Peyer's patch (tissue), 4 donors: ENCODE measurements at regions not wholly inside any gene's neighbourhood (a gene's known extent, or its start where the extent isn't known, plus 50 kb on each side); places are given as distances from the start of the nearest gene placed in this dataset.

Experiments
- DNase-seq, 3 donors: peaks; one replicate each; pipeline ENCODE4 v3.0.0-alpha.2; 2017 to 2019
- H3K27ac ChIP-seq, 4 donors: fragments of 200-600 bp; sonication (generic); one replicate each; pipeline ENCODE4 v1.5.1; 2016 to 2019
- H3K27me3 ChIP-seq, 2 donors: fragments of 200-600 bp; sonication (generic); one replicate each; pipeline ENCODE4 v1.5.1; 2019
- H3K36me3 ChIP-seq, 3 donors: fragments of 200-600 bp; sonication (generic); one replicate each; pipeline ENCODE4 v1.5.1; 2016 to 2019
- H3K4me1 ChIP-seq, 4 donors: fragments of 200-600 bp; sonication (generic); one replicate each; pipeline ENCODE4 v1.5.1; 2016 to 2019
- H3K4me3 ChIP-seq, 4 donors: fragments of 200-600 bp; sonication (generic); 1 replicate in 3 of 4; 2 replicates in 1 of 4; pipeline ENCODE4 v1.5.1; 2016 to 2019; ENCODE audit warnings: mild to moderate bottlenecking in 1 of 4
- H3K9me3 ChIP-seq, 4 donors: fragments of 200-600 bp; sonication (generic); one replicate each; pipeline ENCODE4 v1.5.1; 2016 to 2019; ENCODE audit warnings: mild to moderate bottlenecking in 1 of 4
- POLR2A ChIP-seq, 2 donors: fragments of 450-650 bp; IDR thresholded peaks; one replicate each; pipeline ENCODE4 v1.5.1; 2017; ENCODE audit warnings: antibody characterized with exemption in 2 of 2, mild to moderate bottlenecking in 2 of 2, moderate library complexity in 2 of 2
- TF ChIP-seq, protein P1 (sequence below), 6 experiments: fragments of 450-650 bp in 4 of 6; fragments of 200-600 bp in 2 of 6; sonication (generic) in 1 of 6; IDR thresholded peaks; one replicate each; pipeline ENCODE4 v1.5.1; 2017 to 2019; ENCODE audit warnings: antibody characterized with exemption in 6 of 6, mild to moderate bottlenecking in 3 of 6, moderate library complexity in 1 of 6

- Histone ChIP-seq H3K27ac (no peak overlapping the region), H3K36me3 (no peaks in the 10 kb centered on the region), H3K4me1 (no peaks in the 10 kb centered on the region), H3K27me3 (no peaks in the 10 kb centered on the region), H3K9me3 (no peaks in the 10 kb centered on the region), H3K4me3 (no peak overlapping the region)
- no peak for DNase-seq
- TF ChIP-seq, protein P1, sequence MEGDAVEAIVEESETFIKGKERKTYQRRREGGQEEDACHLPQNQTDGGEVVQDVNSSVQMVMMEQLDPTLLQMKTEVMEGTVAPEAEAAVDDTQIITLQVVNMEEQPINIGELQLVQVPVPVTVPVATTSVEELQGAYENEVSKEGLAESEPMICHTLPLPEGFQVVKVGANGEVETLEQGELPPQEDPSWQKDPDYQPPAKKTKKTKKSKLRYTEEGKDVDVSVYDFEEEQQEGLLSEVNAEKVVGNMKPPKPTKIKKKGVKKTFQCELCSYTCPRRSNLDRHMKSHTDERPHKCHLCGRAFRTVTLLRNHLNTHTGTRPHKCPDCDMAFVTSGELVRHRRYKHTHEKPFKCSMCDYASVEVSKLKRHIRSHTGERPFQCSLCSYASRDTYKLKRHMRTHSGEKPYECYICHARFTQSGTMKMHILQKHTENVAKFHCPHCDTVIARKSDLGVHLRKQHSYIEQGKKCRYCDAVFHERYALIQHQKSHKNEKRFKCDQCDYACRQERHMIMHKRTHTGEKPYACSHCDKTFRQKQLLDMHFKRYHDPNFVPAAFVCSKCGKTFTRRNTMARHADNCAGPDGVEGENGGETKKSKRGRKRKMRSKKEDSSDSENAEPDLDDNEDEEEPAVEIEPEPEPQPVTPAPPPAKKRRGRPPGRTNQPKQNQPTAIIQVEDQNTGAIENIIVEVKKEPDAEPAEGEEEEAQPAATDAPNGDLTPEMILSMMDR (IDR thresholded peaks at IDR 0.05): no peak
- TF ChIP-seq POLR2A (IDR thresholded peaks at IDR 0.05): no peak
These were observed 214.1 kb upstream of the NRIP1 start for GRCh38 chr21:15278851-15279250.

- Histone ChIP-seq H3K4me3 (no peak overlapping the region), H3K27ac (no peak overlapping the region), H3K9me3 (no peaks in the 10 kb centered on the region), H3K36me3 (no peaks in the 10 kb centered on the region), H3K4me1 (no peaks in the 10 kb centered on the region), H3K27me3 (no peaks in the 10 kb centered on the region)
- DNase-seq: no peak
- TF ChIP-seq, protein P1 (IDR thresholded peaks at IDR 0.05): no peak
- no peak for TF ChIP-seq POLR2A (IDR thresholded peaks at IDR 0.05)
These were observed 214.7 kb upstream of the NRIP1 start for GRCh38 chr21:15279482-15279881.

DNA sequence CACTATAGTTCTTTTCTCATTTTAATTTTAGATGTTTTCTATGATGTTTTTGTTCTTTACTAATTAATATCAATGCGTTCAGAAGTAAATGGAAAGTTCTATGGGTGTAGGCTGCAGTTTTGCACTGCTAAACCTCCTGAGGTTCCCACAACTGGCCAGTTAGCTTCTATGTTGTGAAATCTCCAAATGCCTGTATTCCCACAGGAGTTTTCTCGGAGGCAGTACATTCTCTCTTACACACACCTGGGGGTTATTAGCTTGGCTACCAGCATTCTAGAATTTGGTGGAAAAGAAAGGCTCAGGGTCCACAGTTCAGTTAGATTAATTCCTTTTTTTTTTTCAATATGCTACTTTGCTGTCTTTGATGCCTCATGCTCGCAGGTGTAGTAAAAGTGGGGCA, 216.9 kb upstream of the NRIP1 start:
- H3K9me3 ChIP-seq: no peaks in the 10 kb centered on the region
- TF ChIP-seq POLR2A (IDR thresholded peaks at IDR 0.05): no peak
- TF ChIP-seq, protein P1 (IDR thresholded peaks at IDR 0.05): no peak
- H3K36me3 ChIP-seq: no peaks in the 10 kb centered on the region
- no peaks in the 10 kb centered on the region for H3K4me1 ChIP-seq
- H3K27ac ChIP-seq: no peak overlapping the region
- H3K27me3 ChIP-seq: no peaks in the 10 kb centered on the region
- no peak overlapping the region for H3K4me3 ChIP-seq
- DNase-seq: no peak

- Histone ChIP-seq H3K36me3 (no peaks in the 10 kb centered on the region), H3K4me3 (no peak overlapping the region), H3K4me1 (no peaks in the 10 kb centered on the region), H3K9me3 (no peaks in the 10 kb centered on the region), H3K27me3 (no peaks in the 10 kb centered on the region), H3K27ac (no peak overlapping the region)
- DNase-seq: no peak
- TF ChIP-seq POLR2A (IDR thresholded peaks at IDR 0.05): no peak
- TF ChIP-seq, protein P1 (IDR thresholded peaks at IDR 0.05): no peak
These were observed 217.9 kb upstream of the NRIP1 start for GRCh38 chr21:15282665-15283064.

DNA sequence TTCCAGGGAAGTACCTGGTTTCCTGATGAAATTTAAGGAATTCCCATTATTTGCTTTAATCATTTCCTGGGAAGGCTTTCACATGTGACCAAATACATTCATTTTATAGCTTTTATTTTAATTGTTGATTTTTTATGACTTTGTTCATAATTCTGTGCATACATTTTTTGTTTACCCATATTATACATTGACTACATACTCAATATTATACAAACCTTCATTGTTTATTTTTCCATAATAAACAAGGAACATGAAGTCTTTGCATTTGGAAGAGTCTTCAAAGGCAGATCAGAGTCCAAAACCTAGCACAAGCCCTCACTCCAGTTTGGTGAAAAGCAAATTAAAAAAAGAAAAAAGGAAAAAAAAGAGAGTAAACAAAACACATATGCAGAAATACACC, 218.3 kb upstream of the NRIP1 start:
- Histone ChIP-seq H3K4me3 (no peak overlapping the region), H3K27me3 (no peaks in the 10 kb centered on the region), H3K27ac (no peak overlapping the region), H3K4me1 (no peaks in the 10 kb centered on the region), H3K36me3 (no peaks in the 10 kb centered on the region), H3K9me3 (no peaks in the 10 kb centered on the region)
- TF ChIP-seq, protein P1 (IDR thresholded peaks at IDR 0.05): no peak
- no peak for TF ChIP-seq POLR2A (IDR thresholded peaks at IDR 0.05)
- no peak for DNase-seq

GRCh38 chr21:15283789-15284188, 219.0 kb upstream of the NRIP1 start:
- Histone ChIP-seq H3K27me3 (no peaks in the 10 kb centered on the region), H3K4me1 (no peaks in the 10 kb centered on the region), H3K9me3 (no peaks in the 10 kb centered on the region), H3K36me3 (no peaks in the 10 kb centered on the region), H3K27ac (no peak overlapping the region), H3K4me3 (no peak overlapping the region)
- no peak for DNase-seq
- TF ChIP-seq, protein P1 (IDR thresholded peaks at IDR 0.05): no peak
- no peak for TF ChIP-seq POLR2A (IDR thresholded peaks at IDR 0.05)
